IMR-90 (cell line): ENCODE measurements at regions not wholly inside any gene's neighbourhood (a gene's known extent, or its start where the extent isn't known, plus 50 kb on each side); places are given as distances from the start of the nearest gene placed in this dataset.

Source experiments
- ATAC-seq: fragments of 200-7000 bp; cut with Tn5 transposase; 2 replicates; pipeline ENCODE4 v1.9.1; 2020; ENCODE audit warnings: low read depth, mild to moderate bottlenecking, moderate library complexity
- BruUV-seq: library from RNA; stranded (reverse); fragments of 400-500 nt; replicated peaks from 2 replicates; lab custom pipeline; 2021; lab: Mats Ljungman, UMichigan
- CTCF ChIA-PET: fragments of 300-600 bp; formaldehyde crosslinking; extraction: SDS; loops from one replicate; lab custom pipeline; 2021; ENCODE audit warnings: antibody characterized with exemption; lab: Yijun Ruan, JAX
- POLR2A ChIA-PET: fragments of 300-600 bp; sonication (Branson Sonifier 250); formaldehyde crosslinking; loops from one replicate; lab custom pipeline; 2022; ENCODE audit warnings: antibody characterized with exemption; ENCODE audit not compliant: unreplicated experiment; lab: Charles Lee
- DNase-seq: peaks from one replicate; pipeline ENCODE4 v3.0.0; 2013
- H2AFZ ChIP-seq: replicated peaks from 2 replicates; pipeline ENCODE3; 2013; ENCODE audit warnings: low read length, mild to moderate bottlenecking; ENCODE audit not compliant: poor library complexity
- H2AK5ac ChIP-seq: 2 replicates; pipeline ENCODE4 v1.6.1; 2013; ENCODE audit warnings: low read depth, low read length, inconsistent platforms
- H2AK9ac ChIP-seq: replicated peaks from 2 replicates; pipeline ENCODE3; 2013; ENCODE audit warnings: mild to moderate bottlenecking, low read depth, low read length, moderate library complexity; ENCODE audit not compliant: poor library complexity
- H2BK120ac ChIP-seq: 2 replicates; pipeline ENCODE4 v1.6.1; 2013; ENCODE audit warnings: low read depth, low read length, inconsistent platforms
- H2BK15ac ChIP-seq: 3 replicates; pipeline ENCODE4 v1.6.1; 2013; ENCODE audit warnings: low read depth, low read length, inconsistent platforms
- H2BK20ac ChIP-seq: 2 replicates; pipeline ENCODE4 v1.6.1; 2013; ENCODE audit warnings: low read depth, mild to moderate bottlenecking, inconsistent platforms, low read length, moderate library complexity
- H2BK5ac ChIP-seq: 2 replicates; pipeline ENCODE4 v1.6.1; 2013; ENCODE audit warnings: mild to moderate bottlenecking, low read depth, low read length, inconsistent platforms; ENCODE audit not compliant: poor library complexity, severe bottlenecking
- H3K14ac ChIP-seq: replicated peaks from 2 replicates; pipeline ENCODE4 v1.6.1; 2013; ENCODE audit warnings: low read depth, low read length, inconsistent platforms
- H3K18ac ChIP-seq: 2 replicates; pipeline ENCODE4 v1.6.1; 2013; ENCODE audit warnings: low read depth, low read length, control low read depth
- H3K23ac ChIP-seq: 2 replicates; pipeline ENCODE4 v1.6.1; 2013; ENCODE audit warnings: low read depth, low read length, inconsistent platforms
- H3K27ac ChIP-seq: 2 replicates; pipeline ENCODE4 v1.5.1; 2013; ENCODE audit warnings: mild to moderate bottlenecking, control low read depth, low read length; ENCODE audit not compliant: insufficient read depth
- H3K27me3 ChIP-seq: 2 replicates; pipeline ENCODE4 v1.6.1; 2013; ENCODE audit warnings: low read length; ENCODE audit not compliant: control insufficient read depth, insufficient read depth
- H3K36me3 ChIP-seq: 2 replicates; pipeline ENCODE4 v1.6.1; 2013; ENCODE audit warnings: low read length, mixed read lengths; ENCODE audit not compliant: control insufficient read depth, insufficient read depth
- H3K4ac ChIP-seq: 2 replicates; pipeline ENCODE4 v1.6.1; 2013; ENCODE audit warnings: low read depth, low read length, inconsistent platforms
- H3K4me1 ChIP-seq: 2 replicates; pipeline ENCODE4 v1.6.1; 2013; ENCODE audit warnings: low read length, mixed read lengths; ENCODE audit not compliant: control insufficient read depth, insufficient read depth
- H3K4me2 ChIP-seq: 2 replicates; pipeline ENCODE4 v1.6.1; 2013; ENCODE audit warnings: low read depth, mild to moderate bottlenecking, control low read depth, low read length, moderate library complexity
- H3K4me3 ChIP-seq: 2 replicates; pipeline ENCODE4 v1.5.1; 2013; ENCODE audit warnings: low read depth, mild to moderate bottlenecking, control low read depth, low read length, moderate library complexity; ENCODE audit not compliant: insufficient read depth
- H3K56ac ChIP-seq: 2 replicates; pipeline ENCODE4 v1.6.1; 2013; ENCODE audit warnings: low read length, inconsistent platforms; ENCODE audit not compliant: insufficient read depth; ENCODE audit errors: extremely low read depth
- H3K79me1 ChIP-seq, 2 experiments: 2 replicates each; pipeline ENCODE4 v1.6.1; 2013; ENCODE audit warnings: low read length in 2 of 2, inconsistent platforms in 1 of 2, low read depth in 1 of 2
- H3K9ac ChIP-seq: 2 replicates; pipeline ENCODE4 v1.6.1; 2013; ENCODE audit warnings: low read depth, low read length, control low read depth
- H3K9me1 ChIP-seq: 2 replicates; pipeline ENCODE4 v1.6.1; 2013; ENCODE audit warnings: low read length, inconsistent platforms; ENCODE audit not compliant: insufficient read depth
- H3K9me3 ChIP-seq: 2 replicates; pipeline ENCODE4 v1.6.1; 2013; ENCODE audit warnings: low read length; ENCODE audit not compliant: control insufficient read depth, insufficient read depth
- H4K20me1 ChIP-seq: 2 replicates; pipeline ENCODE4 v1.6.1; 2013; ENCODE audit warnings: low read length, inconsistent platforms; ENCODE audit not compliant: insufficient read depth
- H4K5ac ChIP-seq: 2 replicates; pipeline ENCODE4 v1.6.1; 2013; ENCODE audit warnings: mild to moderate bottlenecking, low read depth, low read length, control low read depth
- H4K8ac ChIP-seq, 2 experiments: 2 replicates each; pipeline ENCODE4 v1.6.1; 2013; ENCODE audit warnings: low read depth in 2 of 2, low read length in 2 of 2, control low read depth in 1 of 2, inconsistent platforms in 1 of 2
- H4K91ac ChIP-seq: 2 replicates; pipeline ENCODE4 v1.6.1; 2013; ENCODE audit warnings: low read depth, low read length, inconsistent platforms; ENCODE audit not compliant: insufficient read depth
- BHLHE40 ChIP-seq: fragments of 150-350 bp; IDR thresholded peaks from 2 replicates; pipeline ENCODE4 v1.6.1; 2016; ENCODE audit warnings: mild to moderate bottlenecking, low read depth, low read length
- CEBPB ChIP-seq: IDR thresholded peaks from 2 replicates; pipeline ENCODE4 v1.6.1; 2012; ENCODE audit warnings: low read depth, low read length, improper control_type of control experiment
- CHD1 ChIP-seq: IDR thresholded peaks from 2 replicates; pipeline ENCODE4 v1.6.1; 2012; ENCODE audit warnings: low read depth, low read length, improper control_type of control experiment
- ELK1 ChIP-seq: fragments of 150-350 bp; IDR thresholded peaks from 2 replicates; pipeline ENCODE4 v1.6.1; 2016; ENCODE audit warnings: low read depth, mild to moderate bottlenecking, low read length, moderate library complexity, borderline replicate concordance
- FOS ChIP-seq: fragments of 150-350 bp; IDR thresholded peaks from 2 replicates; pipeline ENCODE4 v1.6.1; 2016; ENCODE audit warnings: low read depth, low read length
- MAFK ChIP-seq: IDR thresholded peaks from 2 replicates; pipeline ENCODE4 v1.6.1; 2012; ENCODE audit warnings: low read depth, low read length, improper control_type of control experiment
- MXI1 ChIP-seq: IDR thresholded peaks from 2 replicates; pipeline ENCODE4 v1.6.1; 2012; ENCODE audit warnings: low read depth, mild to moderate bottlenecking, low read length, moderate library complexity, borderline replicate concordance
- NFE2L2 ChIP-seq: fragments of 150-350 bp; IDR thresholded peaks from 2 replicates; pipeline ENCODE4 v1.6.1; 2016; ENCODE audit warnings: low read depth, mild to moderate bottlenecking, low read length
- RAD21 ChIP-seq: IDR thresholded peaks from 2 replicates; pipeline ENCODE4 v1.6.1; 2012; ENCODE audit warnings: low read length, improper control_type of control experiment
- RCOR1 ChIP-seq: IDR thresholded peaks from 2 replicates; pipeline ENCODE4 v1.6.1; 2012; ENCODE audit warnings: mild to moderate bottlenecking, low read length, improper control_type of control experiment; ENCODE audit not compliant: insufficient replicate concordance
- RFX5 ChIP-seq: IDR thresholded peaks from 2 replicates; pipeline ENCODE4 v1.8.0; 2012; ENCODE audit warnings: low read depth, mild to moderate bottlenecking, low read length, moderate library complexity
- WGBS, 2 experiments: methylation state at CpG; one replicate each; pipeline versions ENCODE4 v1.1.5 to v1.1.7; 2013; ENCODE audit warnings: missing lambda C conversion rate in 2 of 2; ENCODE audit not compliant: insufficient read length in 1 of 2; ENCODE audit errors: extremely low coverage in 2 of 2; 5-methylcytosine and 5-hydroxymethylcytosine counted together
- dilution Hi-C: fragments of 300-500 bp; cut with HindIII; formaldehyde crosslinking; loops from one replicate; pipeline ENCODE4 v1.14.3; 2018; ENCODE audit warnings: low sequenced_read_pairs; ENCODE audit not compliant: unreplicated experiment
- in situ Hi-C: fragments of 300-500 bp; cut with MboI; formaldehyde crosslinking; loops from 3 replicates; pipeline ENCODE4 v1.14.3; 2019; ENCODE audit warnings: low sequenced_read_pairs, inconsistent platforms, mixed read lengths
- intact Hi-C: fragments of 100-400 bp; cut with micrococcal nuclease; formaldehyde crosslinking; loops from 2 replicates; pipeline ENCODE4 v1.10.0; 2022

GRCh38 chr5:158326256-158326655 is 467.3 kb upstream of the CLINT1 start:
- in situ Hi-C loops (no loop called here), dilution Hi-C loops (no loop called here), intact Hi-C loops (no loop called here)
- H3K56ac ChIP-seq = no peak overlapping the region
- H3K36me3 ChIP-seq = no peaks in the 10 kb centered on the region
- no peak for DNase-seq
- no TSS peak for BruUV-seq
- H2BK120ac ChIP-seq = no peak overlapping the region
- H3K79me1 ChIP-seq = no peaks in the 10 kb centered on the region
- no peak overlapping the region for H4K8ac ChIP-seq
- H2BK5ac ChIP-seq = no peak overlapping the region
- no peak overlapping the region for H3K4me3 ChIP-seq
- H3K27me3 ChIP-seq = no peaks in the 10 kb centered on the region
- CTCF ChIA-PET = no interaction called here
- H3K9me1 ChIP-seq = no peaks in the 10 kb centered on the region
- POLR2A ChIA-PET = no interaction called here
- no peaks in the 10 kb centered on the region for H4K20me1 ChIP-seq
- H4K5ac ChIP-seq = no peak overlapping the region
- no peak overlapping the region for H3K23ac ChIP-seq
- no peak overlapping the region for H2BK15ac ChIP-seq
- TF ChIP-seq NFE2L2 (no peak), CHD1 (no peak), ELK1 (no peak), CEBPB (no peak), MAFK (no peak), RFX5 (no peak), FOS (no peak), BHLHE40 (no peak), RCOR1 (no peak), RAD21 (no peak), MXI1 (no peak)
- no peak overlapping the region for H3K4me2 ChIP-seq
- H2BK20ac ChIP-seq = no peak overlapping the region
- H4K91ac ChIP-seq = no peak overlapping the region
- H2AK9ac ChIP-seq = no peak overlapping the region
- H2AK5ac ChIP-seq = no peak overlapping the region
- WGBS, 2 experiments = no CpG with 5 or more reads among the region's 1 CpG
- H3K27ac ChIP-seq = no peak overlapping the region
- H3K9ac ChIP-seq = no peak overlapping the region
- H3K4ac ChIP-seq = no peak overlapping the region
- no peak overlapping the region for H3K18ac ChIP-seq
- no peaks in the 10 kb centered on the region for H3K9me3 ChIP-seq
- ATAC-seq = no peak
- no peaks in the 10 kb centered on the region for H3K4me1 ChIP-seq
- no peak overlapping the region for H2AFZ ChIP-seq
- H3K14ac ChIP-seq = no peak overlapping the region
